SKM-1 (cell line): ENCODE measurements at regions not wholly inside any gene's neighbourhood (a gene's known extent, or its start where the extent isn't known, plus 50 kb on each side); places are given as distances from the start of the nearest gene placed in this dataset.
"Not testable (repeated sequence)": the region's sequence is repeated elsewhere in the genome, so short reads cannot be mapped to it uniquely, and the experiment has no call there.

Source experiments
- DNase-seq: peaks from one replicate; lab custom pipeline; 2025; ENCODE audit not compliant: unreplicated experiment; lab: John Stamatoyannopoulos, UW

DNA sequence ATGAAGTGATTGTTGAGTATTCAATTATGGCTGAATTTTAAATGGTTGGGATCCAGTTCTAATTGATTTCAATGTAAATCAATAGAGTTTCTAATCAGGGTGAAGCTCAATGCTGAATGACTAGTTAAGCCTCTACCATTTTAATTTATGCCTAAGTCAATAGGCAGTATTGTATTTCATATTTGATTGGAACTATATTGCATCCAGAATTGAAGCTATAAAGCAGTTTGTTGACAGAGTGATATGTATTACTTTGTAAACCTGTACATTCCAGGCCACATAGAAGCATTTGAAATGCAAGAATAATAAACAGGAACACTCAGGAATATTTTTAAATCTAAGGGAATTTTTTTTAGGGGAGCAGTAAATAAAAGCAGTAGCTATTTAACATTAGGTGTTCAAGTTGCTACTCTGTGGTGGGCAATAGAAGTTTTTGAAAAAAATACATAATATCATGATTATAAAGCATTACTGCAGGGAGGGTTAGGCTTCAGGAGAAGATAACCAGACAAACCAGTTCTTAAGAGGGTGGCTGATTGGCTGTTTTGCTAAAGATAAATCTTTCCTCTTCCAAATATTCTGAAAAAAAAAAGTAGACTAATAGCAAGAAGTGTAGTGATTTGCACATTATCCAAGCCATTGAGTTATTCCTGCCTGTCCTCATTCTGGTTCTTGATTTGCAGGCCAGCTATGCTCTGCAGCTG, 492.0 kb upstream of the MEF2C start:
- DNase-seq: no peak

- no peak for DNase-seq
Observed at GRCh38 chr5:89374144-89374784, 491.3 kb upstream of the MEF2C start.

- no peak for DNase-seq
Observed at GRCh38 chr5:89372176-89372575, 489.2 kb upstream of the MEF2C start.

DNA sequence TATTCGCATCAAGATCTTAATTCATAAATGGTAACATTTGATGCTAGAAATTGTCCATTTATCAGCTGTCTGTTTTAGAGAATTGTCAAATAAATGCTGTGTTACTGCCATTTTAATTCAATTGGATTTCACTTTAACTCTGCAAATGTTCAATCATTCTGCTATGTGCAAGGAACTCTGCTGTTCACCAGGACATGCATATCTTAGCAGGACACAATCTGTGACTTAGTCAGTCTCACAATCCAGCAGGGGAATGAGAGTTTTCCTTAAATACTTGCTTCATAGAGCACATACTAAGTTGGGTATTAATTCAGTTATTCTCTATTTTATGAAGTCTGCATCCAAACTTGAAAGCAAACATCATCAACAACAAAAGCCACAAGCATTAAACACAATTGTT, 488.7 kb upstream of the MEF2C start:
- DNase-seq: no peak

GRCh38 chr5:89359046-89359445, 476.1 kb upstream of the MEF2C start:
- no peak for DNase-seq

DNA sequence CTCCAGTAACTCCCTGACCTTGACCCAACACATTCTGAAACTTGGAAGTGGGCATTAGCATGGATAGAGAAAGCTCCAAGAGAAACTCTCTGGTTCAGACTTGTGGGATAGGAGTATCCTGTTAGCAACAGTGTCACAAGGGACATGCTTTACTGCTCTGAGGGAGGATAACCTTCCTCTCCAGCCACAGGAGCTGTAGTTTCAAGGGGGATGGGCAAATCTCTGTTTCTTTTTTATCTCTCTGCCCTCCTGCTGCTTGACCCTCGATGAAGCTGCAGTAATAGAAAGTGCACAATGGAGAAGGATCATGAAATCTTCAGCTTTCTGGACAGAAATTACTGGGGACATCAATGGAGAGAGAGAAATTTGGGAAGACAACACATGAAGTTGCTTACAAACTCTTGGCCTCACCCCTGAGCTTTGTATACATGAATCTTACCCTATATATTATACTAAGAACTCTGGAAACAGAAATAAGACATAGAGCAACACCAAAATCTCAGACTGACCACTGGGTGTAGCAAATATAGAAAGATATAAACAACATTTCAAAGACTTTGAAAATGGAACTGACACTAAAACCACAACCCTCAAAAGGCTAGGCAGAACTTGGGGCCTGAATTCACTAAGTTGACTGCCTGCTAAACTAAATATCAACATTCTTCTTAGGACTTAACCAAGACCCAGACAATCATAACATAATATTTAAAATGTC, 471.0 kb upstream of the MEF2C start:
- no peak for DNase-seq

DNA sequence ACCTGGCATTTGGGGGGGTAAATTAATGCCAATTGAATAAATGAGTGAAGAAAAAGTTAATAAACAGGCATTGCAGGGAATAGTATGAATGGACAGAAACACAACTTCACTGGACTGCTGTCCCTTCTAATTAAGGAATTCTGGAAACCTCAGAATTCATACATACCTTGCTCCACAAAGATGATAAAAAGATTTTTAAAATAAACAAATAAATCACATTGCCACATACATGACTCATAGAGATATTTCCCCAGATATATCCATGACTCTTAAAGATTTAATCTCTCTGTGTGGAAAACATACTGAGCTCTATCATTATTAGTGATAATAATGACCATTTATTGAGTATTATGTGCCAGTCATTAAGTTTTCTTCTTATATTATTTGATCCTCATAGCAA, 469.0 kb upstream of the MEF2C start:
- no peak for DNase-seq

GRCh38 chr5:89351222-89351621, 468.2 kb upstream of the MEF2C start:
- no peak for DNase-seq

DNA sequence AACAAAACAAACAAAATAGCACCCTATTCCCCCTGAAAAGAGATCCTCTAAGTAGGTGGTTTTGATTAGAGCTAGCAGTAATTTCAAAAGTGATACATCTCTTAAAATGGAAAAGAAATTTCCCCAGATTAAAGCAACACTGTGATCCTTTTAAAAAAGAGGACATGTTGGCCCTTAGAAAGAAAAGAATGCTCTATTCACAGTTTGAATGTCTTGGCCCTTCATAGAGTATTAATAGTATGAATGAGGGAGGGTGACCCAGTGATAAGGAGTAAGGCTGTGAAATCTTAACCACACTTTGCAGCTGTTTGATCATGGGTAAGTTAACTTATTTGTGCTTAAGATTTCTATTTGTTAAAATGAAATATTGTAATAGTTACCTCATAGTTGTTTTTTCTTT, 467.7 kb upstream of the MEF2C start:
- no peak for DNase-seq

- DNase-seq: no peak
Observed at GRCh38 chr5:89349246-89349980, 466.4 kb upstream of the MEF2C start.

- no peak for DNase-seq
Observed at GRCh38 chr5:89346573-89346972, 463.6 kb upstream of the MEF2C start.

GRCh38 chr5:89343666-89344065, 460.7 kb upstream of the MEF2C start:
- no peak for DNase-seq

- no peak for DNase-seq
Observed at GRCh38 chr5:89342106-89342876, 459.3 kb upstream of the MEF2C start.

GRCh38 chr5:89338935-89339334, 456.0 kb upstream of the MEF2C start:
- DNase-seq: no peak

DNA sequence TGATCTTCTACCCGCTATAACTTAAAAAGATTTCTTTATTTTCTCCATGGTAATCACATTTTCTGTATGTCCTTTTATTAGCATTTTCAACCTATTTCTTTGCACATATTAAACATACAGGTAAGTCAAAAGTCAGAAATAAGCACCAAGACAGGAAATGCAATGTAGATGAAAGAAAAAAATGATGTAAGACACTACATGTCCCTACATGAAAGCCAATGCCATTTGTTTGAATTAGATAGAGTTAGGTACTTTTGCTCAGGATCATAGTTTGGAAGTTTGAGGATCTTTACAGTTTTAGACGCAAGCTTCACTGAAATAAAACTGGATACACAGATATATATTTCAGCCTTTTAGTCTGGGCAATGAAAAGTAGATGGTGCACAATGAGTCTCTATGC, 453.1 kb upstream of the MEF2C start:
- DNase-seq: no peak

DNA sequence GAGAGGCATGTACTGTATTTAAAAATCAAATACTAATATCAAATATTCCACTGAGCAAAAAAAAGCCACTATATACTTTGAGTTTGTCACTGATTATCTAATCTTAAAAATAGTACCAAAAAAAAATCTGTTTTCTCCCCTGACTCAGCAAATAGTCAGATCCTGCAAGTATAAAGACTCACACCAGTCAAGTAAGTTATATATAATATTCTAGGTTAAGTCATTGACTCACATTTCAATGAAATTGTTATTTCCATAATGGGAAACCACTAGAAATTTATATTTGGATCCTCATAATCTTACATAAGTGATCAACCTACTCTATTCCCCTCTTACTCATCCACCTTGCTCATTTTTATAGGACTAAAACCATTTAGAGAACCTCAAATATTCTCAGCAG, 447.2 kb upstream of the MEF2C start:
- DNase-seq: no peak

DNA sequence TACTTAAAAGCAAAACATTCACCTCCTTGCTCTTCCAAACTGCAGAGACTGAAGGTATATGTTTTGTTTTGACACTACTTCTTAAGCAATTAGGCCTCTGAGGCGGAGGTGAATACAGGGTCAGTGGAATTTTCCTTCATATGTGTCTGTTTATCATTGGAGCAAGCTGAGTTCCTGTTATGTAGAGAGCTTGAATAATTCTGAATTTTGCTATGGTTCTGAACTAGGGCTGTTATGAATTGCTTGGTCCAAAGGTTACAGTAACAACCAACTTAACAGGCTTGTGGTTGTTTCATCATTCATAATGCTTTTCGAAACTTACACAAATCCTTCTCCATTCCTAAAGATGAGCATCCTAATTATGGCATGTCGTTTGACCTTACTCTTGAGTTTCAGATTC, 444.6 kb upstream of the MEF2C start:
- no peak for DNase-seq

DNA sequence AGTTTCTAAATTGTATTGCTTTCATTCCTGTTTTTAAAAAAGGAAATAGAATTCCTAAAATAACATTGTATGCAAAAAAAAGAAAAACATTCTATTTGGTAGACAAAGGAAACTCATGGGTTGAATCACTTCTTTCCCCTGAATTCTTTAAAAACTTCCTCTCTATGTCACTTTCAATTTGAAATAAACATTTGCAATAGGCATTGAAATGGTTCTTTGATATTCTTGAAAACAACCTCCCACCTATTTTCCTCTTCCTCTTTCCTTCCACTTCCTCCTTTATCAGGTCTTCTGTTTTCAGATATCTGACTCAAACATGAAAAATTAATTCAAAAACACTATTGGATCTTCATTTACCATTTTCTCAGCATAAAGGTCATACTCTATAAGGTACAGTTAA, 442.0 kb upstream of the MEF2C start:
- DNase-seq: no peak

GRCh38 chr5:89320421-89321277, 437.7 kb upstream of the MEF2C start:
- DNase-seq: no peak

GRCh38 chr5:89317838-89318237, 434.9 kb upstream of the MEF2C start:
- DNase-seq: not testable (repeated sequence)
